Thyroid gland (tissue), 4 donors: ENCODE measurements at regions not wholly inside any gene's neighbourhood (a gene's known extent, or its start where the extent isn't known, plus 50 kb on each side); places are given as distances from the start of the nearest gene placed in this dataset.

ENCODE experiments used
- DNase-seq, 2 donors: peaks; one replicate each; pipeline ENCODE4 v3.0.0-alpha.2; 2019
- H3K27ac ChIP-seq, 3 donors: fragments of 200-600 bp; sonication (generic); 1 replicate in 2 of 3; 2 replicates in 1 of 3; pipeline ENCODE4 v1.5.1; 2016 to 2019; ENCODE audit warnings: mild to moderate bottlenecking in 1 of 3, moderate library complexity in 1 of 3
- H3K27me3 ChIP-seq: fragments of 200-600 bp; sonication (generic); one replicate; pipeline ENCODE4 v1.5.1; 2019
- H3K36me3 ChIP-seq, 2 donors: fragments of 200-600 bp; sonication (generic); one replicate each; pipeline ENCODE4 v1.5.1; 2016 to 2019
- H3K4me1 ChIP-seq, 2 donors: fragments of 200-600 bp; sonication (generic); one replicate each; pipeline ENCODE4 v1.5.1; 2017 to 2019
- H3K4me3 ChIP-seq, 3 donors: fragments of 200-600 bp; sonication (generic); replicated peaks in 1 of 3; 1 replicate in 2 of 3; 2 replicates in 1 of 3; pipeline ENCODE4 v1.5.1; 2016; ENCODE audit warnings: mild to moderate bottlenecking in 1 of 3
- H3K9me3 ChIP-seq: fragments of 200-600 bp; sonication (generic); one replicate; pipeline ENCODE4 v1.5.1; 2017
- POLR2A ChIP-seq, 2 donors: fragments of 450-650 bp; IDR thresholded peaks; one replicate each; pipeline ENCODE4 v1.6.1; 2017; ENCODE audit warnings: antibody characterized with exemption in 2 of 2, mild to moderate bottlenecking in 2 of 2, moderate library complexity in 1 of 2
- WGBS, 2 donors: methylation state at CpG; one replicate each; pipeline ENCODE4 v1.1.5; 2017; 5-methylcytosine and 5-hydroxymethylcytosine counted together
- intact Hi-C: fragments of 100-400 bp; cut with DNase I; formaldehyde crosslinking; loops from one replicate; pipeline ENCODE4 v1.15.1; 2023
- TF ChIP-seq, protein P1 (sequence below), 6 experiments: fragments of 200-600 bp in 3 of 6; fragments of 450-650 bp in 3 of 6; sonication (generic) in 3 of 6; IDR thresholded peaks; one replicate each; pipeline ENCODE4 v1.5.1; 2016 to 2019; ENCODE audit warnings: antibody characterized with exemption in 6 of 6, mild to moderate bottlenecking in 2 of 6, inconsistent platforms in 1 of 6, moderate library complexity in 1 of 6

DNA sequence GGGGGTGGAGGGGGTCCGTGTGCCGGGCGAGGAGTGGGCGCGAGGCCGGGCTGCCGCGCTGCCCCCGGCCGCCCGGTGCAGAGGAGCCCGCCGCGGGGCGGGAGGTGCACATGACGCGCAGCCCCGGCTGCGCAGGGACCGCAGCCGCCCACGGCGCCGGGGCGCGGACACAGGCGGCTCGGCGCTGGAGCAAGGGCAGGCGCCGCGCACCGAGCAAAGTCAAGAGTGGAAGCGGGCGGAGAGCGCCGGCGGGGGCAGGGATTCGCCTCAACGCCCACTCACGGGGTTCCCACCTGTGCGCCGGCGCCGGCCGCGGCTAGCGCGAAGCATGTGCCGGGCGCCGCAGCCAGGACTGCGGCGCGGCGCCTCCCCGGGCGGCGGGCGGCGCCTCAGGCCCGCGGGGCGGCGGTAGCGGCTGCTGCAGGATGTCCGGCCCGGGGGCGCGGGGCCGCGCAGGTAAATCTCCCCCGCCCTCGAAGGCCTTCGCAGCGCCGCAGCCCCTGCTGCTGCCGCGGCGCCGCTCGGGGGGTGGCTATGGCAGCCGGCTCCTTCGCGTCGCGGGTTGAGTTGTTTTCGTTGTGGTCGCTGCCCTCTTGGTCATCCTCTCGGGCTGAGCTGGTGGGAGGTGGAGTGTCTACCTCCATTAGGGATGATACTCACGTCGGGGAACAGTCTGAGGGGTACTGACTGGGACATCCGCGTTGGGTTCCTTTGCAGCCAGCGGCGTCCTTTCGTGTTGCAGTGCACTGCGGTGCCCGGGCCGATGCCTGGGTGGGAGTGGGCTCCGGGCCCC lies 216.3 kb upstream of the DTNA start:
- peak in 1 of 2 donors; percentile 65 for TF ChIP-seq POLR2A (IDR thresholded peaks at IDR 0.05)
- TF ChIP-seq, protein P1, sequence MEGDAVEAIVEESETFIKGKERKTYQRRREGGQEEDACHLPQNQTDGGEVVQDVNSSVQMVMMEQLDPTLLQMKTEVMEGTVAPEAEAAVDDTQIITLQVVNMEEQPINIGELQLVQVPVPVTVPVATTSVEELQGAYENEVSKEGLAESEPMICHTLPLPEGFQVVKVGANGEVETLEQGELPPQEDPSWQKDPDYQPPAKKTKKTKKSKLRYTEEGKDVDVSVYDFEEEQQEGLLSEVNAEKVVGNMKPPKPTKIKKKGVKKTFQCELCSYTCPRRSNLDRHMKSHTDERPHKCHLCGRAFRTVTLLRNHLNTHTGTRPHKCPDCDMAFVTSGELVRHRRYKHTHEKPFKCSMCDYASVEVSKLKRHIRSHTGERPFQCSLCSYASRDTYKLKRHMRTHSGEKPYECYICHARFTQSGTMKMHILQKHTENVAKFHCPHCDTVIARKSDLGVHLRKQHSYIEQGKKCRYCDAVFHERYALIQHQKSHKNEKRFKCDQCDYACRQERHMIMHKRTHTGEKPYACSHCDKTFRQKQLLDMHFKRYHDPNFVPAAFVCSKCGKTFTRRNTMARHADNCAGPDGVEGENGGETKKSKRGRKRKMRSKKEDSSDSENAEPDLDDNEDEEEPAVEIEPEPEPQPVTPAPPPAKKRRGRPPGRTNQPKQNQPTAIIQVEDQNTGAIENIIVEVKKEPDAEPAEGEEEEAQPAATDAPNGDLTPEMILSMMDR (IDR thresholded peaks at IDR 0.05): peak in 3 of 6 experiments; percentile 16 to 42 (median 34)
- DNase-seq: peak; percentile 81 to 82
- intact Hi-C loops: no loop called here

DNA sequence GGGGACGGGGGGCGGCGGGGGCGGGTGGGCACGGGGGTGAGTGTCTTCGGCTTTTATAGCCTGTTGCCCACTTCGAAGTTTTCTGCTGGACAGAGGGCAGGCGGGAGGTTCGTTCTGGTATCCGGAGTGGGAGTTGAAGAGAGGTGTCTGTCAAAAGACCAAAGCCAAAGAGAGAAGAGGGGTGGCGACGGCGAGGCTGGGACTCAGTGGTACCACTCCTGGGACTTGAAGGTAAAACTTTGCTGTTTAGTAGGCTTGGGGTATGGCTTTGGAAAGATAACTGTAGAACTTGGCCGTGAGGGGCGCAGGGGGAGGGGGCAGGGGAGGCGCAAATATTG lies 215.8 kb upstream of the DTNA start:
- no peaks in the 10 kb centered on the region for H3K4me1 ChIP-seq
- no peaks in the 10 kb centered on the region for H3K36me3 ChIP-seq
- intact Hi-C loops: no loop called here
- DNase-seq: peak; percentile 47 to 55
- peak overlapping the region in 2 of 3 donors; percentile 46 to 69 for H3K4me3 ChIP-seq
- no peak for TF ChIP-seq POLR2A (IDR thresholded peaks at IDR 0.05)
- TF ChIP-seq, protein P1 (IDR thresholded peaks at IDR 0.05): no peak
- no peaks in the 10 kb centered on the region for H3K27me3 ChIP-seq
- WGBS, 2 donors: 9 to 16% methylated on average over 9 to 12 of the region's 16 CpGs
- H3K27ac ChIP-seq: peak overlapping the region; percentile 90 to 96 (median 92)
- no peaks in the 10 kb centered on the region for H3K9me3 ChIP-seq

More for the DNA sequence above, 216.3 kb upstream of the DTNA start:
- 0% methylated on average over 4 to 34 of the region's 101 CpGs for WGBS, 2 donors
- Histone ChIP-seq H3K27me3 (no peaks in the 10 kb centered on the region), H3K27ac (peak overlapping the region; percentile 90 to 96 (median 92)), H3K36me3 (no peaks in the 10 kb centered on the region), H3K4me1 (no peaks in the 10 kb centered on the region), H3K4me3 (peak overlapping the region; percentile 6 to 69 (median 46)), H3K9me3 (no peaks in the 10 kb centered on the region)

DNA sequence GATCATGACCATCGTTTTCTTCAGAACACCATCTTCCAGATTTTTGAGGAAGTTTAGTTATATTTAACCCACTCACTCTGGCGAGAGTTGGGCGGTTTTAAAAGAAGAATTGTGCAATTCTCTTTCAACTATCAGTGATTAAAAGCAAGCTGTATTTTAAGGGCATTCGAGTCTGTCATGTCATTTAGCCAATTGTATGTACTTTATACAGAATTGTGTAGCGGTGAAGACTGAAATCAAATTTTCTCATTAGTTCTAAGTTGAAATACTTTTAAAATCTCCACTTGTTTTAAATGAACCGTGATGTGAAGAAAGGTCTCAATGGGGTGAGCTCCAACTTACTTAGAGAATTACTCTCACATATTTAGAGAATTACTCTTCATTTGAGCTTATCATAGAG lies 214.6 kb upstream of the DTNA start:
- peak overlapping the region in 1 of 3 donors; percentile 8 for H3K27ac ChIP-seq
- TF ChIP-seq, protein P1 (IDR thresholded peaks at IDR 0.05): no peak
- TF ChIP-seq POLR2A (IDR thresholded peaks at IDR 0.05): no peak
- WGBS, 2 donors: 53 to 67% methylated on average over 6 of the region's 6 CpGs

DNA sequence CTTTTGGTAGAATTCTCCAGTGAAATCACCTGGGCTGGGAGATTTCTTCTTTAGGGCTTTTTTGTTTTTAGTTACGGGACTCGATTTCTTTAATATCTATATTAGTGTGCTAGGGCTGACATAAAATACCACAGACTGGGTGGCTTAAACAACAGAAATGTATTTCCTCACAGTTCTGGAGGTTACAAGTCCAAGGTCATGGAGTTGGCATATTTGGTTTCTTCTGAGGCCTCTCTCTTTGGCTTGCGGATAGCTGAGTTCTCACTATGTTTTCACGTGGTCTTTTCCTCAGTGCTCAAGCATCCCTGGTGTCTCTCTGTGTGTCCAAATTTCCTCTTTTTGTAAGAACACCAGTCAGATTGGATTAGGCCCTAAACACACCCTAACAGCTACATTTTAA lies 208.5 kb upstream of the DTNA start:
- Histone ChIP-seq H3K9me3 (no peaks in the 10 kb centered on the region), H3K4me1 (no peaks in the 10 kb centered on the region), H3K36me3 (no peaks in the 10 kb centered on the region), H3K27ac (no peak overlapping the region), H3K27me3 (no peaks in the 10 kb centered on the region), H3K4me3 (no peak overlapping the region)
- intact Hi-C loops: no loop called here
- WGBS, 2 donors: 80 to 90% methylated on average over 4 of the region's 4 CpGs
- DNase-seq: no peak
- TF ChIP-seq POLR2A (IDR thresholded peaks at IDR 0.05): no peak
- TF ChIP-seq, protein P1 (IDR thresholded peaks at IDR 0.05): no peak

More for the DNA sequence above, 214.6 kb upstream of the DTNA start:
- H3K27me3 ChIP-seq: no peaks in the 10 kb centered on the region
- no peak overlapping the region for H3K4me3 ChIP-seq
- no peaks in the 10 kb centered on the region for H3K36me3 ChIP-seq
- no peak for DNase-seq
- intact Hi-C loops: no loop called here
- H3K9me3 ChIP-seq: no peaks in the 10 kb centered on the region
- no peaks in the 10 kb centered on the region for H3K4me1 ChIP-seq

DNA sequence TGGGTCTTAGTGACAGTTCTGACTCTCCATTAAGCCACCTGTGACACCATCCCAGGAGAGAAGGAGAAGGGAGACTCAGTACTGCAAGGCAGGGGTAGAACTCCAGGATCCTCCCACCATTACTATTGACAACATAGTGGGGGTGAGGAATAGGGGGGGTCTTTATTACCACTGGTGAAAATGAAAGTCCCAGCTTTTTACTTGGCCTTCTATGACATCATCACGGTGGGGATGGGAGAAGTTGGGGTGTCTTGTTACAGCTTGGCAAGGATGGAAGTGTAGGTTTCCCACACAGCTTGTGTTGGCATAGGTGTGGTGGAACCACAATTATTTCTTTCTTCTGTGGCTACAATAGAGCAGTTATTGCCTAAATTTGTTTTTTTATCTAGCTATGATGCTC lies 203.9 kb upstream of the DTNA start:
- Histone ChIP-seq H3K9me3 (no peaks in the 10 kb centered on the region), H3K27me3 (no peaks in the 10 kb centered on the region), H3K4me1 (no peaks in the 10 kb centered on the region), H3K36me3 (no peaks in the 10 kb centered on the region), H3K27ac (no peak overlapping the region), H3K4me3 (no peak overlapping the region)
- 94 to 95% methylated on average over 1 of the region's 1 CpG for WGBS, 2 donors
- intact Hi-C loops: no loop called here
- TF ChIP-seq, protein P1 (IDR thresholded peaks at IDR 0.05): no peak
- TF ChIP-seq POLR2A (IDR thresholded peaks at IDR 0.05): no peak
- DNase-seq: no peak
